Caco-2 (cell line): ENCODE measurements at regions not wholly inside any gene's neighbourhood (a gene's known extent, or its start where the extent isn't known, plus 50 kb on each side); places are given as distances from the start of the nearest gene placed in this dataset.

Source experiments
- BruUV-seq: library from RNA; stranded (reverse); fragments of 400-500 nt; replicated peaks from 2 replicates; lab custom pipeline; 2021; lab: Mats Ljungman, UMichigan
- CTCF ChIA-PET: fragments of 300-600 bp; sonication (Branson Sonifier 250); formaldehyde crosslinking; loops from one replicate; lab custom pipeline; 2022; ENCODE audit warnings: antibody characterized with exemption; lab: Charles Lee
- POLR2A ChIA-PET: fragments of 300-600 bp; sonication (Branson Sonifier 250); formaldehyde crosslinking; loops from one replicate; lab custom pipeline; 2022; ENCODE audit warnings: antibody characterized with exemption; lab: Charles Lee
- DNase-seq, 2 experiments: peaks; one replicate each; pipeline versions ENCODE4 v3.0.0 to v3.0.0-alpha.2; 2020 to 2022
- H3K27me3 ChIP-seq: replicated peaks from 2 replicates; pipeline ENCODE4 v1.6.0; 2011; ENCODE audit warnings: low read length; ENCODE audit not compliant: control insufficient read depth, insufficient read depth
- H3K36me3 ChIP-seq: 2 replicates; pipeline ENCODE4 v1.5.1; 2011; ENCODE audit warnings: low read length; ENCODE audit not compliant: control insufficient read depth, insufficient read depth
- H3K4me1 ChIP-seq: fragments of 250-450 bp; sonication (Bioruptor Pico); 2 replicates; pipeline ENCODE4 v1.5.1; 2020; ENCODE audit warnings: mild to moderate bottlenecking
- H3K4me3 ChIP-seq: 2 replicates; pipeline ENCODE4 v1.5.1; 2011; ENCODE audit warnings: low read depth, mild to moderate bottlenecking, control low read depth, low read length
- H3K9me3 ChIP-seq: fragments of 250-450 bp; sonication (Bioruptor Pico); 2 replicates; pipeline ENCODE4 v1.5.1; 2020; ENCODE audit warnings: mild to moderate bottlenecking, moderate library complexity
- H3K27ac Mint-ChIP-seq: one replicate; pipeline ENCODE4 v1.8.0; 2022; ENCODE audit warnings: mixed read lengths; ENCODE audit not compliant: unreplicated experiment
- H3K27me3 Mint-ChIP-seq: one replicate; pipeline ENCODE4 v1.8.0; 2022; ENCODE audit warnings: mixed read lengths; ENCODE audit not compliant: insufficient read depth, unreplicated experiment
- H3K36me3 Mint-ChIP-seq: one replicate; pipeline ENCODE4 v1.8.0; 2022; ENCODE audit warnings: mild to moderate bottlenecking, mixed read lengths; ENCODE audit not compliant: insufficient read depth, unreplicated experiment
- H3K4me1 Mint-ChIP-seq: one replicate; pipeline ENCODE4 v1.8.0; 2022; ENCODE audit warnings: low read depth, mixed read lengths; ENCODE audit not compliant: unreplicated experiment
- H3K4me3 Mint-ChIP-seq: one replicate; pipeline ENCODE4 v1.8.0; 2022; ENCODE audit warnings: mild to moderate bottlenecking, moderate library complexity, mixed read lengths; ENCODE audit not compliant: unreplicated experiment
- H3K9me3 Mint-ChIP-seq: one replicate; pipeline ENCODE4 v1.8.0; 2022; ENCODE audit warnings: mixed read lengths; ENCODE audit not compliant: unreplicated experiment
- intact Hi-C: fragments of 100-400 bp; cut with micrococcal nuclease; formaldehyde crosslinking; loops from one replicate; pipeline ENCODE4 v1.10.0; 2022; ENCODE audit not compliant: unreplicated experiment
- TF ChIP-seq, protein P1 (sequence below), 2 experiments: fragments of 200-600 bp in 1 of 2; IDR thresholded peaks; 1 replicate in 1 of 2; 2 replicates in 1 of 2; pipeline versions ENCODE4 v1.5.1 to v1.8.0; 2011 to 2022; ENCODE audit warnings: antibody characterized with exemption in 1 of 2, control low read depth in 1 of 2, inconsistent platforms in 1 of 2, low read depth in 1 of 2, low read length in 1 of 2, mild to moderate bottlenecking in 1 of 2, moderate library complexity in 1 of 2; ENCODE audit not compliant: insufficient read depth in 1 of 2, severe bottlenecking in 1 of 2, unreplicated experiment in 1 of 2

DNA sequence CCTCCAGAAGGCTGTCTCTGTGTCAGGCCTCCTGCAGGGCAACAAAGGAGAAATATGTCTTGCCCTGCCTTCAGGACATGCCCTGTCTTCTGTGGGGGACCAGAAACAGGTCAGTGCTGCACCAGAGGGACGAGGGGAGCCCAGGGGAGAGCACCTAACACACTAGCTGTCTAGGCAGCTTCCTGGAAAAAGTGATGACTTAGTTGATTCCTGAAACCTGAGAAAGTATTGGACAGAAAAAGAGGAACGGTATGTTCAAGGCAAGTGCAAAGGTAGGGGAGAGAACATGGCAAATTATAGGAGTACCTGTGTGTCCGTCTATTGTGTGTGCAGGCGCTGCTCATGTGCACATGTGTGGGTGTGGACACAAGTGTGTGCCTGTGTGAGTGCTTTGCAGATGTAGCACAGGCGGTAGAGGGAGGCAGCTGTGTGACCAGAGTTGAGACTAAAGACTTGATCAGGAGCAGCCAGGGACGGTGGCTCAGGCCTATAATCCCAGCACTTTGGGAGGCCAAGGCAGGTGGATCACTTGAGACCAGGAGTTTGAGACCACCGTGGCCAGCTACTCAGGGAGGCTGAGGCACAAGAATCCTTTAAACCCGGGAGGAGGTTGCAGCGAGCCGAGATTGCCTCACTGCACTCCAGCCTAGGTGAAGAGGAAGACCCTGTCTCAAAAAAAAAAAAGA is 119.5 kb downstream of the GYPC start:
- Histone ChIP-seq H3K4me1 (no peaks in the 10 kb centered on the region), H3K36me3 (no peaks in the 10 kb centered on the region), H3K4me3 (no peak overlapping the region), H3K27me3 (peaks cover 4% of the 10 kb centered on the region; the same call in 1 of the 2 replicates), H3K9me3 (no peaks in the 10 kb centered on the region)
- BruUV-seq, result no TSS peak
- intact Hi-C loops, result loop anchor here (5.0 kb wide), 1 partner anchor 197 kb away; no protein-coding TSS in a partner anchor
- ChIA-PET POLR2A (no interaction called here), CTCF (no interaction called here)
- Mint-ChIP-seq H3K27ac (no peak overlapping the region), H3K4me1 (peaks cover 6% of the 10 kb centered on the region), H3K4me3 (peak overlapping the region; percentile 88), H3K9me3 (no peaks in the 10 kb centered on the region), H3K27me3 (peaks cover 33% of the 10 kb centered on the region), H3K36me3 (no peaks in the 10 kb centered on the region)
- TF ChIP-seq, protein P1, sequence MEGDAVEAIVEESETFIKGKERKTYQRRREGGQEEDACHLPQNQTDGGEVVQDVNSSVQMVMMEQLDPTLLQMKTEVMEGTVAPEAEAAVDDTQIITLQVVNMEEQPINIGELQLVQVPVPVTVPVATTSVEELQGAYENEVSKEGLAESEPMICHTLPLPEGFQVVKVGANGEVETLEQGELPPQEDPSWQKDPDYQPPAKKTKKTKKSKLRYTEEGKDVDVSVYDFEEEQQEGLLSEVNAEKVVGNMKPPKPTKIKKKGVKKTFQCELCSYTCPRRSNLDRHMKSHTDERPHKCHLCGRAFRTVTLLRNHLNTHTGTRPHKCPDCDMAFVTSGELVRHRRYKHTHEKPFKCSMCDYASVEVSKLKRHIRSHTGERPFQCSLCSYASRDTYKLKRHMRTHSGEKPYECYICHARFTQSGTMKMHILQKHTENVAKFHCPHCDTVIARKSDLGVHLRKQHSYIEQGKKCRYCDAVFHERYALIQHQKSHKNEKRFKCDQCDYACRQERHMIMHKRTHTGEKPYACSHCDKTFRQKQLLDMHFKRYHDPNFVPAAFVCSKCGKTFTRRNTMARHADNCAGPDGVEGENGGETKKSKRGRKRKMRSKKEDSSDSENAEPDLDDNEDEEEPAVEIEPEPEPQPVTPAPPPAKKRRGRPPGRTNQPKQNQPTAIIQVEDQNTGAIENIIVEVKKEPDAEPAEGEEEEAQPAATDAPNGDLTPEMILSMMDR (IDR thresholded peaks at IDR 0.05; ENCODE audit: insufficient read depth in 1 of 2, low read depth in 1 of 2, low read length in 1 of 2, severe bottlenecking in 1 of 2, unreplicated experiment in 1 of 2), result no peak
- peak in 1 of 2 experiments; percentile 10 for DNase-seq

DNA sequence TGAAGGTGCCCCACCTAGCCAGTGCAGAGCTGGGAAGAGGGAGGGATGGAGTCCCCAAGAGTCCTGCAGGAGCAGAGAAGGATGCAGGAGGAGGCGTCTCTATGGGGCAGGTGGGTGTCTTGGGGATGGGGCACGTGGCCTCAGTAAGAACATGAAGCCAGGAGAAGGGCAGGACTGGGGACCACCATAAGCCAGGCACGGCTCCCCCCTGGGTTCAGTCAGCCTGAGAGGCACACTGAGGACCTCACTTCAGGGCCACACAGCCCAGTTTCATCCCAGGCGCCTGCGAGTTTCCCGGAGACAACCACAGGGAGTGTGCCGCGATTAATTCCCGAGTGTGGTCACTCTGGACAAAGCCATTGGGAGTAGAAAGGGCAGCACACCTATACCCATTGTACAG is 120.3 kb downstream of the GYPC start:
- no peaks in the 10 kb centered on the region for H3K4me1 ChIP-seq
- no TSS peak for BruUV-seq
- TF ChIP-seq, protein P1 (IDR thresholded peaks at IDR 0.05; ENCODE audit: insufficient read depth in 1 of 2, low read depth in 1 of 2, low read length in 1 of 2, severe bottlenecking in 1 of 2, unreplicated experiment in 1 of 2), result no peak
- peak overlapping the region; percentile 88 for H3K4me3 Mint-ChIP-seq
- intact Hi-C loops, result loop anchor here (5.0 kb wide), 1 partner anchor 196 kb away; no protein-coding TSS in a partner anchor
- no peaks in the 10 kb centered on the region for H3K9me3 ChIP-seq
- DNase-seq, result no peak
- ChIA-PET CTCF (interaction anchor here (0.6 to 1.3 kb wide), 4 partner anchors 12 to 377 kb away, joined by 3 to 23 read pairs (median 6); no protein-coding TSS in a partner anchor), POLR2A (no interaction called here)
- H3K36me3 ChIP-seq, result no peaks in the 10 kb centered on the region
- H3K36me3 Mint-ChIP-seq, result no peaks in the 10 kb centered on the region
- 0 out of 2 replicates have a peak overlapping the region, but pooled peaks have one; percentile 44 for H3K4me3 ChIP-seq
- H3K27ac Mint-ChIP-seq, result no peak overlapping the region
- H3K9me3 Mint-ChIP-seq, result no peaks in the 10 kb centered on the region
- peaks cover 6% of the 10 kb centered on the region for H3K4me1 Mint-ChIP-seq
- peaks cover 28% of the 10 kb centered on the region for H3K27me3 Mint-ChIP-seq
- peaks cover 4% of the 10 kb centered on the region; the same call in 1 of the 2 replicates for H3K27me3 ChIP-seq

DNA sequence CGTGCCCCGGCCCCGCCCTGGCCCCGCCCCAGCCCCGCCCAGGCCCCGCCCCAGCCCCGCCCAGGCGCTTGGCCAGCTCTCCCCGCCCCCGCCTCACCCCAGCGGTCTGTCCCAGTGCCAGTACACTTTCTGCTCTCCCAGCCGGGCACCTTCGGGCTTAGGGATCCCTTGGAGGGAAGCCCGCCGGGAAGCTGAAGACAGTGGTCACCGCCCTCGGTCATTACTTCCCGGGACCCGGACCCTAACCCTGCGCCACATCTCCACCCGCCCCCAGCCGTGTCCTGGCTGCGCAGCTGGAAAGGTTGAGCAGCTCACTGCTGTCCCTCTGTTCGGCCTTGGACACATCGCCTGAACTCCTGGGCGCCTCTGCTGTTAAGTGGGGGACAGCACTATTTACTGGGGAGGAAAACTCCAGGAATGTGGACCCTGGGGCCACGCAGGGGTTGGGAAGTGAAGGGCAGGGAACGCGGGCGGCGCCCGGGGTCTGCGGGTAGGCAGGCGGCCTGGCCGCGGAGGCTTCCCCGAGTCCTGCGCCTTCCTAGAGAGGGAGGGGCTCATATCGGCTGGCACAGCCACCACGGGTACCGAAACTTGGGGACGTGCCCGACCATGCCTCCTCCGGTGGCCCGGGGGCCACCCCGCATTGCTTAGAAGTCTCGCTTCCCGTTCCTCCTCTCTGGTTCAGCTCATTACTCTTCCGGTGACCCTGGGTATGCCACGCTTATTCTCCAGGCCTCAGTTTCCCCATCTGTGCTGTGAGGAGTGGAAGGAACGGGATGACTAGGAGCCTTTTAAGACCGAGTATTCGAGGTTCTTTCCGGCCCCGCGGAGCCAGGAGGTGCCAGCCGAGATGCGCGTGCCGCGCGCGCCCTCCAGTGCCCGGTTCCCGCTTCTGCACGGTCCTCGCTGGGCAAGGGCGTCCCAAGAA is 121.0 kb downstream of the GYPC start:
- peaks cover 28% of the 10 kb centered on the region for H3K27me3 Mint-ChIP-seq
- BruUV-seq, result no TSS peak
- Histone ChIP-seq H3K27me3 (peaks cover 4% of the 10 kb centered on the region; the same call in 1 of the 2 replicates), H3K4me3 (peak overlapping the region; percentile 44), H3K36me3 (no peaks in the 10 kb centered on the region), H3K4me1 (no peaks in the 10 kb centered on the region), H3K9me3 (no peaks in the 10 kb centered on the region)
- peak overlapping the region; percentile 88 for H3K4me3 Mint-ChIP-seq
- ChIA-PET POLR2A (interaction anchor here (0.6 kb wide), 1 partner anchor 219 kb away, joined by 3 read pairs; no protein-coding TSS in a partner anchor), CTCF (interaction anchor here (0.6 to 1.3 kb wide), 4 partner anchors 11 to 378 kb away, joined by 3 to 23 read pairs (median 6); no protein-coding TSS in a partner anchor)
- DNase-seq, result peak; percentile 76 to 87
- H3K4me1 Mint-ChIP-seq, result peaks cover 6% of the 10 kb centered on the region
- intact Hi-C loops, result loop anchor here (1.0 to 5.0 kb wide), 8 partner anchors 143 to 1967 kb away; no protein-coding TSS in a partner anchor
- TF ChIP-seq, protein P1 (IDR thresholded peaks at IDR 0.05; ENCODE audit: insufficient read depth in 1 of 2, low read depth in 1 of 2, low read length in 1 of 2, severe bottlenecking in 1 of 2, unreplicated experiment in 1 of 2), result peak; percentile 94 to 98
- H3K9me3 Mint-ChIP-seq, result no peaks in the 10 kb centered on the region
- H3K36me3 Mint-ChIP-seq, result no peaks in the 10 kb centered on the region
- H3K27ac Mint-ChIP-seq, result peak overlapping the region; percentile 29
